NCI-H2029 (cell line): ENCODE measurements at regions not wholly inside any gene's neighbourhood (a gene's known extent, or its start where the extent isn't known, plus 50 kb on each side); places are given as distances from the start of the nearest gene placed in this dataset.
A peak's percentile ranks its signal among the peaks of the same experiment; 100 is the strongest.

Source experiments
- DNase-seq: peaks from one replicate; lab custom pipeline; 2025; lab: John Stamatoyannopoulos, UW

- DNase-seq = no peak
These were observed 260.1 kb upstream of the UBE2E2 start for GRCh38 chr3:22942981-22943380.

GRCh38 chr3:22947851-22948250 is 255.3 kb upstream of the UBE2E2 start:
- DNase-seq = no peak

- DNase-seq = no peak
These were observed 251.2 kb upstream of the UBE2E2 start for GRCh38 chr3:22951910-22952309.

GRCh38 chr3:22952860-22953259 is 250.3 kb upstream of the UBE2E2 start:
- no peak for DNase-seq

- no peak for DNase-seq
These were observed 243.5 kb upstream of the UBE2E2 start for GRCh38 chr3:22959593-22959992.

GRCh38 chr3:22960105-22960984 is 242.8 kb upstream of the UBE2E2 start:
- peak; percentile 71 for DNase-seq

- no peak for DNase-seq
These were observed 240.9 kb upstream of the UBE2E2 start for GRCh38 chr3:22962244-22962643.

GRCh38 chr3:22966349-22966748 is 236.8 kb upstream of the UBE2E2 start:
- DNase-seq = no peak

GRCh38 chr3:22969276-22969675 is 233.9 kb upstream of the UBE2E2 start:
- DNase-seq = no peak

GRCh38 chr3:22971497-22971896 is 231.6 kb upstream of the UBE2E2 start:
- DNase-seq = no peak

- no peak for DNase-seq
These were observed 226.1 kb upstream of the UBE2E2 start for GRCh38 chr3:22977042-22977441.

- DNase-seq = no peak
These were observed 225.4 kb upstream of the UBE2E2 start for GRCh38 chr3:22977650-22978289.

GRCh38 chr3:22979581-22979980 is 223.5 kb upstream of the UBE2E2 start:
- no peak for DNase-seq

- DNase-seq = no peak
These were observed 222.8 kb upstream of the UBE2E2 start for GRCh38 chr3:22980346-22980745.

GRCh38 chr3:22981166-22981565 is 222.0 kb upstream of the UBE2E2 start:
- no peak for DNase-seq

GRCh38 chr3:22981861-22982260 is 221.3 kb upstream of the UBE2E2 start:
- DNase-seq = no peak

- no peak for DNase-seq
These were observed 220.0 kb upstream of the UBE2E2 start for GRCh38 chr3:22982981-22983587.

GRCh38 chr3:22986958-22987357 is 216.2 kb upstream of the UBE2E2 start:
- no peak for DNase-seq

- peak; percentile 78 for DNase-seq
These were observed 214.6 kb upstream of the UBE2E2 start for GRCh38 chr3:22988566-22988965.

GRCh38 chr3:22989716-22990115 is 213.4 kb upstream of the UBE2E2 start:
- DNase-seq = no peak

- DNase-seq = no peak
These were observed 212.6 kb upstream of the UBE2E2 start for GRCh38 chr3:22990291-22991200.

GRCh38 chr3:22994781-22995180 is 208.3 kb upstream of the UBE2E2 start:
- no peak for DNase-seq
